ENCODE measurements at regions not wholly inside any gene's neighbourhood (a gene's known extent, or its start where the extent isn't known, plus 50 kb on each side); places are given as distances from the start of the nearest gene placed in this dataset.

DNA sequence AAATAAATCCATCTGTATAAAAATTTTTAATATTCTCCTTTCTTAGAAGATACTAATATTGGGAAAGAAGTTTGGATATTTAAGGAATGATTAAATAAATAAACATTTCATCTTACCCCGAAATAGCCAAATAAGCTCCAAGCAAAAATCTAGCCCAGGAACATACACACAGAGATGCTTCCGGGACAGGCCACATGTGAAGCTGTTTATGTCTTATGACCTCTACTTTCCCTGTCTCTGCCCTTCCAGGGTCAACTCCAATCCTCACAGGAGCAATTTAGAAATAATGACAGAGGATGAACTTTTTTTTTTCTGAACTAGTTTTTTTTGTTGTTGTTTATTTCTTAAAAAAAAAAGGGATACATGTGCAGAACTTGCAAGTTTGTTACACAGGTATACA is 89.4 kb downstream of the BTG1 start:
- TF ChIP-seq, protein P1, sequence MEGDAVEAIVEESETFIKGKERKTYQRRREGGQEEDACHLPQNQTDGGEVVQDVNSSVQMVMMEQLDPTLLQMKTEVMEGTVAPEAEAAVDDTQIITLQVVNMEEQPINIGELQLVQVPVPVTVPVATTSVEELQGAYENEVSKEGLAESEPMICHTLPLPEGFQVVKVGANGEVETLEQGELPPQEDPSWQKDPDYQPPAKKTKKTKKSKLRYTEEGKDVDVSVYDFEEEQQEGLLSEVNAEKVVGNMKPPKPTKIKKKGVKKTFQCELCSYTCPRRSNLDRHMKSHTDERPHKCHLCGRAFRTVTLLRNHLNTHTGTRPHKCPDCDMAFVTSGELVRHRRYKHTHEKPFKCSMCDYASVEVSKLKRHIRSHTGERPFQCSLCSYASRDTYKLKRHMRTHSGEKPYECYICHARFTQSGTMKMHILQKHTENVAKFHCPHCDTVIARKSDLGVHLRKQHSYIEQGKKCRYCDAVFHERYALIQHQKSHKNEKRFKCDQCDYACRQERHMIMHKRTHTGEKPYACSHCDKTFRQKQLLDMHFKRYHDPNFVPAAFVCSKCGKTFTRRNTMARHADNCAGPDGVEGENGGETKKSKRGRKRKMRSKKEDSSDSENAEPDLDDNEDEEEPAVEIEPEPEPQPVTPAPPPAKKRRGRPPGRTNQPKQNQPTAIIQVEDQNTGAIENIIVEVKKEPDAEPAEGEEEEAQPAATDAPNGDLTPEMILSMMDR (IDR thresholded peaks at IDR 0.05; ENCODE audit: insufficient read depth, low read depth, low read length) = no peak
- no peak overlapping the region for H3K4me3 ChIP-seq (ENCODE audit: low read depth, low read length)
- DNase-seq (ENCODE audit: low read depth) = no peak

GRCh38 chr12:92055877-92056276 is 89.8 kb downstream of the BTG1 start:
- TF ChIP-seq, protein P1 (IDR thresholded peaks at IDR 0.05; ENCODE audit: insufficient read depth, low read depth, low read length) = no peak
- no peak overlapping the region for H3K4me3 ChIP-seq (ENCODE audit: low read depth, low read length)
- no peak for DNase-seq (ENCODE audit: low read depth)

DNA sequence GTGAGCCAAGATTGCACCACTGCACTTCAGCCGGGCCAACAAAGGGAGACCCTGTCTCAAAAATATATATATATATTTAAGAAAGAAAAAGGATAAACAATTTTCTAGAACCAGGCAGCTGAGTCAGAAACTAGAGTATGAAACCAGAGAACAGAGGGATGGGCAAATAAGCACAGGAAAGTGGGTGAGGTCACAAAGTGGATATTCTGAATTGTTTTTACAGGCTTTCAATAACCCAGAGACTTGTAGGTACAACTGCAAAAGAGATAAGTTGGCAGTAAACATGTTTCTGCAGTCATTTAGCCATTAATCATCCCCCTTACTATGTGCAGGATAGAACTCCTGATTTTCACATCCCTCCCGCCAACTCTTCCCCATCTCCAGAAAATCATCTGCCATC is 94.2 kb downstream of the BTG1 start:
- H3K4me3 ChIP-seq (ENCODE audit: low read depth, low read length) = no peak overlapping the region
- TF ChIP-seq, protein P1 (IDR thresholded peaks at IDR 0.05; ENCODE audit: insufficient read depth, low read depth, low read length) = no peak
- no peak for DNase-seq (ENCODE audit: low read depth)

GRCh38 chr12:92049403-92049802 is 96.2 kb downstream of the BTG1 start:
- TF ChIP-seq, protein P1 (IDR thresholded peaks at IDR 0.05; ENCODE audit: insufficient read depth, low read depth, low read length) = no peak
- no peak for DNase-seq (ENCODE audit: low read depth)
- no peak overlapping the region for H3K4me3 ChIP-seq (ENCODE audit: low read depth, low read length)

DNA sequence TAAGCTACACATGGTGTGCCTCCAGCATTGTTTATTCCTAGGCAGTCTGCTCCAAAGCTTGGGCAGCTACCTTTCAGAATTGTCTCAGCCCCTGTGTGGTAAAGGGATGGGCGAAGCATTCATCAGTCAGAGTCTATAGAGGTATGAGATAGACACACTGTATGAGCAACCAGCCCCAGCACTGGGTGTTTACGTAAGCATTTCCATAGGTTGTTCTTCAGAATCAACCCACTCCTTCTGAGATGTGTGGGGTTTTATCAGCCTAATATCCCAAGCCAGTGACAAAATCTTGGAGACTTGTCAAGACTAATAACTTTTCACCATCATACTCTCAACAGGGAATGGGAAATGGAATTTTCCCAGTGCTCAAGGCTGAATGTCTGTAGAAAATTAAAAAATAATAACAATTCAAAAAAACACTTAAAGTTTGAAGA is 98.2 kb downstream of the BTG1 start:
- H3K4me3 ChIP-seq (ENCODE audit: low read depth, low read length) = no peak overlapping the region
- DNase-seq (ENCODE audit: low read depth) = no peak
- TF ChIP-seq, protein P1 (IDR thresholded peaks at IDR 0.05; ENCODE audit: insufficient read depth, low read depth, low read length) = no peak

DNA sequence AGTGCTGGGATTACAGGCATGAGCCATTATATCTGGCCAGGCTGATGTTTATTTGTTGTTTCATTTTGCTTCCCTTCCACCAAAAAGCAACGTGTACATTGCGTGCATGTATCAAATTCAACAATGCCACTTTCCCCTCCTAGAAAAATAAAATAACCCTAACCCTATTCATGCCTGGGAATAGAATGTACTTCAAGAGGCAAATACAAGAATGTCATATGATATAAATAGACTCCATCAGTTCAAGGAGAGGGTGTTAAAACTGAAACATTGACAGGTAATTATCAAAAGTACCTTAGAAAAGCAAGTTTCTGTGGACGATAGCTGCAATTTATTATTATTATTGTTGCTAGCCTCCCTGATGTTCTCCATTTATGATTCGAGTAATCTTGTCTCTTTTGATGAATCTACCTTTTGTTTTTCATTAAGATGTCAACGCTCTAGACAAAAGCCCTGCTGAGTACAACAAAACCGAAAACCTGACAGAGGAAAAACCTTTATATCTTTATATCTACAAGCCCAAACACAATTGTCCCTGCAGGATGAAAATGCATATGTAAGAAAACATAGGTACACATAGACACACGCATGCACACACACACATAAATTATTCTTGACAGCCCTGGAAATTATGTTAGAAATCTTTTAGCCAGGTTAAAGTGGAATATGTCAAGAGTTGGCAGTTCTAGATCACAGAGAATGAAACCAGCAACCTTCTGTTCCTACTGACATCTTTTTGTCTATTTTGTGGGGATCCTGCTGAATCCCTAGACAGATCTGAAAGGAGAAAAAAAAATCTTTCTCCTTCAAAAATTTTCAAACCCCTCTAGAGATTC is 98.9 kb downstream of the BTG1 start:
- TF ChIP-seq, protein P1 (IDR thresholded peaks at IDR 0.05; ENCODE audit: insufficient read depth, low read depth, low read length) = no peak
- DNase-seq (ENCODE audit: low read depth) = no peak
- no peak overlapping the region for H3K4me3 ChIP-seq (ENCODE audit: low read depth, low read length)

Data from fibroblast of villous mesenchyme (primary cell).